GM12878 (cell line): ENCODE measurements at regions not wholly inside any gene's neighbourhood (a gene's known extent, or its start where the extent isn't known, plus 50 kb on each side); places are given as distances from the start of the nearest gene placed in this dataset.

Experiments used
- ATAC-seq: fragments of 200-7000 bp; cut with Tn5 transposase; 3 replicates; pipeline ENCODE4 v1.9.1; 2020; ENCODE audit warnings: mild to moderate bottlenecking, moderate library complexity
- BruUV-seq: library from RNA; stranded (reverse); fragments of 400-500 nt; replicated peaks from 2 replicates; lab custom pipeline; 2021; lab: Mats Ljungman, UMichigan
- CTCF ChIA-PET: fragments of 300-600 bp; sonication (Branson Sonifier 250); formaldehyde crosslinking; extraction: SDS; loops from one replicate; lab custom pipeline; 2021; ENCODE audit warnings: inconsistent platforms; lab: Yijun Ruan, JAX
- POLR2A ChIA-PET: fragments of 350-600 bp; formaldehyde crosslinking; extraction: SDS; loops from one replicate; lab custom pipeline; 2021; ENCODE audit warnings: inconsistent platforms; lab: Charles Lee
- RAD21 ChIA-PET: fragments of 300-600 bp; sonication (Branson Sonifier 250); formaldehyde crosslinking; loops from one replicate; lab custom pipeline; 2023; ENCODE audit warnings: antibody characterized with exemption; ENCODE audit not compliant: unreplicated experiment; lab: Charles Lee
- SMC1A ChIA-PET: fragments of 300-600 bp; sonication (Branson Sonifier 250); formaldehyde crosslinking; loops from one replicate; lab custom pipeline; 2023; ENCODE audit not compliant: unreplicated experiment, uncharacterized antibody; lab: Charles Lee
- DNase-seq: peaks from one replicate; pipeline ENCODE4 v3.0.0-alpha.2; 2011; ENCODE audit warnings: low read depth, low spot score
- FAIRE-seq: peaks from 3 replicates; lab custom pipeline; 2011; peaks lifted over from hg19 to GRCh38; lab: Jason Lieb, UNC
- H2AFZ ChIP-seq: 2 replicates; pipeline ENCODE4 v1.6.0; 2011; ENCODE audit warnings: low read depth, low read length, control low read depth; ENCODE audit not compliant: control insufficient read depth
- H3K27ac ChIP-seq: 2 replicates; pipeline ENCODE4 v1.5.1; 2011; ENCODE audit warnings: control low read depth; ENCODE audit not compliant: control insufficient read depth, insufficient read depth
- H3K27me3 ChIP-seq, 2 experiments: replicated peaks in 1 of 2; 2 replicates each; pipeline versions ENCODE4 v1.6.0 to v1.6.1; 2011; ENCODE audit warnings: low read length in 1 of 2; ENCODE audit not compliant: control insufficient read depth in 2 of 2, insufficient read depth in 2 of 2
- H3K36me3 ChIP-seq, 2 experiments: 2 replicates each; pipeline ENCODE4 v1.5.1; 2011; ENCODE audit warnings: low read length in 1 of 2; ENCODE audit not compliant: control insufficient read depth in 2 of 2, insufficient read depth in 2 of 2
- H3K4me1 ChIP-seq: 2 replicates; pipeline ENCODE4 v1.6.1; 2011; ENCODE audit warnings: mild to moderate bottlenecking, low read length, moderate library complexity, mixed read lengths; ENCODE audit not compliant: control insufficient read depth, insufficient read depth
- H3K4me2 ChIP-seq: 2 replicates; pipeline ENCODE4 v1.6.0; 2011; ENCODE audit warnings: control low read depth; ENCODE audit not compliant: control insufficient read depth, insufficient read depth
- H3K4me3 ChIP-seq: fragments of 200-600 bp; sonication (generic); 2 replicates; pipeline ENCODE4 v1.5.1; 2016
- H3K79me2 ChIP-seq: 2 replicates; pipeline ENCODE4 v1.6.0; 2011; ENCODE audit warnings: low read length; ENCODE audit not compliant: control insufficient read depth, insufficient read depth
- H3K9ac ChIP-seq: 2 replicates; pipeline ENCODE4 v1.8.0; 2011; ENCODE audit warnings: low read length, control low read depth, mixed read lengths; ENCODE audit not compliant: control insufficient read depth, insufficient read depth
- H3K9me3 ChIP-seq: replicated peaks from 3 replicates; pipeline ENCODE4 v1.5.1; 2011; ENCODE audit warnings: mild to moderate bottlenecking, low read length; ENCODE audit not compliant: control insufficient read depth, insufficient read depth
- H4K20me1 ChIP-seq: 2 replicates; pipeline ENCODE4 v1.6.0; 2011; ENCODE audit not compliant: control insufficient read depth, insufficient read depth
- CBFB ChIP-seq: IDR thresholded peaks from 2 replicates; pipeline ENCODE4 v1.6.1; 2016; ENCODE audit warnings: antibody characterized with exemption, low read depth
- ESRRA ChIP-seq: IDR thresholded peaks from 2 replicates; pipeline ENCODE4 v1.6.1; 2012; ENCODE audit warnings: mild to moderate bottlenecking, low read length, improper control_type of control experiment
- HCFC1 ChIP-seq: fragments of 150-350 bp; IDR thresholded peaks from 2 replicates; pipeline ENCODE4 v1.6.1; 2014; ENCODE audit warnings: low read length
- NR2F1 ChIP-seq: fragments of 450-650 bp; conservative IDR thresholded peaks from 2 replicates; pipeline ENCODE4 v1.6.1; 2017; ENCODE audit warnings: mild to moderate bottlenecking
- PBX3 ChIP-seq: IDR thresholded peaks from 2 replicates; pipeline ENCODE4 v1.6.1; 2011; ENCODE audit warnings: mild to moderate bottlenecking, low read depth, low read length, moderate library complexity; ENCODE audit not compliant: insufficient replicate concordance
- REST ChIP-seq: IDR thresholded peaks from 2 replicates; pipeline ENCODE4 v1.6.1; 2012; ENCODE audit warnings: mild to moderate bottlenecking, low read depth, low read length
- SIX5 ChIP-seq: IDR thresholded peaks from 2 replicates; pipeline ENCODE4 v1.6.1; 2011; ENCODE audit warnings: mild to moderate bottlenecking, low read depth, low read length, moderate library complexity; ENCODE audit not compliant: severe bottlenecking
- ZNF622 ChIP-seq: fragments of 450-650 bp; IDR thresholded peaks from 2 replicates; pipeline ENCODE4 v1.6.1; 2017; ENCODE audit warnings: mild to moderate bottlenecking, inconsistent platforms
- WGBS: methylation state at CpG from one replicate; pipeline ENCODE4 v1.1.6; 2016; ENCODE audit warnings: low lambda C conversion rate; ENCODE audit not compliant: insufficient replicate concordance, insufficient coverage; ENCODE audit errors: missing lambda C conversion rate; 5-methylcytosine and 5-hydroxymethylcytosine counted together
- in situ Hi-C: fragments of 300-500 bp; cut with MboI; formaldehyde crosslinking; loops from 9 replicates; pipeline ENCODE4 v1.14.3; 2018; ENCODE audit warnings: mixed read lengths
- intact Hi-C: fragments of 100-400 bp; cut with micrococcal nuclease; formaldehyde crosslinking; loops from one replicate; pipeline ENCODE4 v1.14.2; 2022; ENCODE audit not compliant: unreplicated experiment

- Histone ChIP-seq H3K9ac (no peak overlapping the region), H3K4me2 (no peak overlapping the region), H3K79me2 (no peaks in the 10 kb centered on the region), H3K4me3 (no peak overlapping the region), H3K27me3 (no peaks in the 10 kb centered on the region; a peak in 1 of 4 replicates), H2AFZ (no peak overlapping the region), H3K9me3 (no peaks in the 10 kb centered on the region)
- no peak for ATAC-seq
- RAD21 ChIA-PET, result no interaction called here
- POLR2A ChIA-PET, result no interaction called here
- in situ Hi-C loops, result no loop called here
- SMC1A ChIA-PET, result interaction anchor here (0.7 kb wide), 2 partner anchors 483 to 652 kb away, joined by 3 read pairs; no protein-coding TSS in a partner anchor
- no peak for DNase-seq
- CTCF ChIA-PET, result no interaction called here
- TF ChIP-seq NR2F1, result no peak
- no peak for TF ChIP-seq ESRRA
- TF ChIP-seq, all 136 proteins: peak for 0
- intact Hi-C loops, result no loop called here
- Histone ChIP-seq H3K27ac (no peak overlapping the region), H3K36me3 (no peaks in the 10 kb centered on the region), H4K20me1 (no peaks in the 10 kb centered on the region), H3K4me1 (no peaks in the 10 kb centered on the region)
- WGBS, result 31% methylated on average over 6 of the region's 6 CpGs
- BruUV-seq, result no TSS peak
- no peak for FAIRE-seq
Observed at GRCh38 chr6:134676307-134677281, 273.3 kb downstream of the ALDH8A1 start.

GRCh38 chr6:134675110-134676054 is 274.5 kb downstream of the ALDH8A1 start:
- Histone ChIP-seq H2AFZ (no peak overlapping the region), H3K9ac (no peak overlapping the region), H3K79me2 (no peaks in the 10 kb centered on the region), H3K9me3 (no peaks in the 10 kb centered on the region), H3K27me3 (no peaks in the 10 kb centered on the region; a peak in 1 of 4 replicates), H3K4me2 (no peak overlapping the region), H3K27ac (no peak overlapping the region), H4K20me1 (no peaks in the 10 kb centered on the region), H3K4me3 (no peak overlapping the region), H3K4me1 (no peaks in the 10 kb centered on the region), H3K36me3 (no peaks in the 10 kb centered on the region)
- DNase-seq (no peak), ATAC-seq (no peak), FAIRE-seq (no peak)
- in situ Hi-C loops (no loop called here), intact Hi-C loops (no loop called here)
- CTCF ChIA-PET, result interaction anchor here (0.8 kb wide), 1 partner anchor 10 kb away, joined by 3 read pairs; no protein-coding TSS in a partner anchor
- RAD21 ChIA-PET, result no interaction called here
- POLR2A ChIA-PET, result no interaction called here
- no TSS peak for BruUV-seq
- WGBS, result 36% methylated on average over 11 of the region's 11 CpGs
- SMC1A ChIA-PET, result interaction anchor here (0.7 kb wide), 2 partner anchors 482 to 651 kb away, joined by 3 read pairs; no protein-coding TSS in a partner anchor
- TF ChIP-seq HCFC1 (no peak), PBX3 (no peak), ZNF622 (no peak), SIX5 (no peak), CBFB (no peak), REST (no peak)
